CD4-positive, alpha-beta T cell treated with Interleukin-12 subunit alpha and Interleukin-12 subunit beta, for 1 hour (primary cell): ENCODE measurements at regions not wholly inside any gene's neighbourhood (a gene's known extent, or its start where the extent isn't known, plus 50 kb on each side); places are given as distances from the start of the nearest gene placed in this dataset.
A peak's percentile ranks its signal among the peaks of the same experiment; 100 is the strongest.

Source experiments
- DNase-seq: peaks from one replicate; pipeline ENCODE4 v3.0.0-alpha.2; 2020

GRCh38 chr16:86063760-86064405 is 164.9 kb downstream of the IRF8 start:
- DNase-seq = no peak

GRCh38 chr16:86064431-86065250 is 165.7 kb downstream of the IRF8 start:
- no peak for DNase-seq

GRCh38 chr16:86065711-86066110 is 166.7 kb downstream of the IRF8 start:
- DNase-seq = no peak

GRCh38 chr16:86066811-86067210 is 167.8 kb downstream of the IRF8 start:
- no peak for DNase-seq

GRCh38 chr16:86067516-86067915 is 168.6 kb downstream of the IRF8 start:
- no peak for DNase-seq

GRCh38 chr16:86067936-86068335 is 169.0 kb downstream of the IRF8 start:
- DNase-seq = no peak

GRCh38 chr16:86068722-86069121 is 169.8 kb downstream of the IRF8 start:
- DNase-seq = no peak

- DNase-seq = no peak
Observed at GRCh38 chr16:86069736-86070298, 170.9 kb downstream of the IRF8 start.

- DNase-seq = no peak
Observed at GRCh38 chr16:86070484-86070883, 171.5 kb downstream of the IRF8 start.

- no peak for DNase-seq
Observed at GRCh38 chr16:86070971-86071370, 172.0 kb downstream of the IRF8 start.

- no peak for DNase-seq
Observed at GRCh38 chr16:86071611-86072240, 172.8 kb downstream of the IRF8 start.

GRCh38 chr16:86072328-86073102 is 173.6 kb downstream of the IRF8 start:
- DNase-seq = peak; percentile 14

- no peak for DNase-seq
Observed at GRCh38 chr16:86073103-86073625, 174.2 kb downstream of the IRF8 start.

GRCh38 chr16:86073763-86074493 is 175.0 kb downstream of the IRF8 start:
- no peak for DNase-seq

- DNase-seq = no peak
Observed at GRCh38 chr16:86074651-86075487, 175.9 kb downstream of the IRF8 start.

- no peak for DNase-seq
Observed at GRCh38 chr16:86075488-86075785, 176.5 kb downstream of the IRF8 start.

- no peak for DNase-seq
Observed at GRCh38 chr16:86075839-86076440, 177.0 kb downstream of the IRF8 start.

- no peak for DNase-seq
Observed at GRCh38 chr16:86076606-86077005, 177.6 kb downstream of the IRF8 start.

- DNase-seq = no peak
Observed at GRCh38 chr16:86077243-86077940, 178.4 kb downstream of the IRF8 start.

GRCh38 chr16:86078121-86078600 is 179.2 kb downstream of the IRF8 start:
- DNase-seq = no peak
